ENCODE measurements at regions not wholly inside any gene's neighbourhood (a gene's known extent, or its start where the extent isn't known, plus 50 kb on each side); places are given as distances from the start of the nearest gene placed in this dataset.

DNA sequence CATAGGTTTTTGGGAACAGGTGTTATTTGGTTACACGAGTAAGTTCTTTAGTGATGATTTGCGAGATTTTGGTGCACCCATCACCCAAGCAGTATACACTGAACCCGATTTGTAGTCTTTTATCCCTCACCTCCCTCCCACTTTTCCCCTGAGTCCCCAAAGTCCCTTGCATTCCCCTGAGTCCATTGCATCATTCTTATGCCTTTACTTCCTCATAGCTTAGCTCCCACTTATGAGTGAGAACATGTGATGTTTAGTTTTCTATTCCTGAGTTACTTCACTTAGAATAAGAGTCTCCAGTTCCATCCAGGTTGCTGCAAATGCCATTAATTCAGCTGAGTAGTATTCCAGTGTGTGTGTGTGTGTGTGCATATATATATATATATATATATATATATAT lies 97.2 kb upstream of the EDNRB start:
- Mint-ChIP-seq H3K36me3 (ENCODE audit: low read depth) (no peaks in the 10 kb centered on the region), H3K9me3 (no peaks in the 10 kb centered on the region), H3K4me3 (no peak overlapping the region), H3K27ac (no peak overlapping the region), H3K27me3 (peaks cover 2% of the 10 kb centered on the region), H3K4me1 (ENCODE audit: low read depth) (no peaks in the 10 kb centered on the region)
- no peak for DNase-seq

DNA sequence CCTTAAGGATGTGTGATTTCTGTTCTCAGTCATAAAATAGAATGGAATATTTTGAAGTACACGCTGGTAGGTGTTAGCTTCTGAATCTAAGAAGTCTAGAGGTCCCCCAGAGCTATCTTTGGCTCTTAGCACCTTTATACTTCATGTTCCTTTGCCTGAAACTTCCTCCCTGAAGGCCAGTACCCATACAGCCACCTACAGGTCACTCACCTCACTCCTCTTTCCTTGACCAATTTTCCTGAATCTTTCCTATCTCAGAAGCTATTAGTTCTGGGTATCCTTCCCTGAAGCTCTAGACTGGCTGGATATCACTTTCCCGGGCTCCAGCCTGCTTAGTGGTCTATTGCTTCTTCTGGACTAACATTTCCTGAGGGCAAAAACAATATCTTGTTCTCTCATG lies 93.4 kb upstream of the EDNRB start:
- Mint-ChIP-seq H3K27ac (no peak overlapping the region), H3K4me1 (ENCODE audit: low read depth) (no peaks in the 10 kb centered on the region), H3K36me3 (ENCODE audit: low read depth) (no peaks in the 10 kb centered on the region), H3K9me3 (no peaks in the 10 kb centered on the region), H3K27me3 (peaks cover 4% of the 10 kb centered on the region), H3K4me3 (no peak overlapping the region)
- no peak for DNase-seq

DNA sequence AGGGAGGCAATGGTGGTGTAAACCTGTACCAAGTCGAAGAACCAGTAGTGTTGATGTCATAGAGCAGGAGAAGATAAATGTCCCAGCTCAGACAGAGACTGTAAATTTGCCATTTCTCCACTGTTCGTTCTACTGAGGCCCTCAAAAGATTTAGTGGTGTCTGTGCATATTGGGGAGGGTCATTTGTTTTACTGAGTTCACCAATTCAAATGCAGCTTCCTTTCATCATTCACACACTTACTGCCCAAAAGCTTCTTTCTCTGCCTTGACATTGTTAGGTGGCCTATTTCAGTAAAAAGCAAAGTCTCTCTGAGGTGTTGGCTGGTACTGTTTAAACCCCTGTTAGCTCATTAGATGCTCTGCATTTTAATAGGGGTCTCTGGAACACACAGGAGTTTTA lies 86.2 kb upstream of the EDNRB start:
- no peaks in the 10 kb centered on the region for H3K4me1 Mint-ChIP-seq (ENCODE audit: low read depth)
- H3K36me3 Mint-ChIP-seq (ENCODE audit: low read depth): no peaks in the 10 kb centered on the region
- peaks cover 3% of the 10 kb centered on the region for H3K27me3 Mint-ChIP-seq

DNA sequence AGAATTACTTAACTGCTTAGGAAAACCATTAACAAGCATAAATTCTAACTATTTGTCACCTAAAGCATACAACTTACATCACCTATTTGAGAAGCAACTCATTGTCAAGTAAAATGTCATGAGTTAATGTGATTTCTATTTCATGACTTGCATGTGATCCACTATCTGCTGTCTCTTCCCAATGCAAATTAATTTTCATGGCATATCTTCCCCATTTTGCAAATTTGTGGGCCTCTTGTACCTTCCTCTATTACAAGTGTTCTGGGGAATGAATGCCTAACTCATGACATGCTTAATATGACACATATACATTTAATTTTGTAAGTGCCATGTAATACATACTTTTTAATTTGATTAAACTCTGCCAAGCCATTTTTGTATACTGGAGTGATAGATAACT lies 81.1 kb upstream of the EDNRB start:
- no peak for DNase-seq
- H3K27ac Mint-ChIP-seq: no peak overlapping the region
- H3K36me3 Mint-ChIP-seq (ENCODE audit: low read depth): no peaks in the 10 kb centered on the region
- peaks cover 10% of the 10 kb centered on the region for H3K27me3 Mint-ChIP-seq
- no peaks in the 10 kb centered on the region for H3K4me1 Mint-ChIP-seq (ENCODE audit: low read depth)
- peaks cover 10% of the 10 kb centered on the region for H3K9me3 Mint-ChIP-seq
- no peak overlapping the region for H3K4me3 Mint-ChIP-seq

More for the DNA sequence above, 86.2 kb upstream of the EDNRB start:
- no peak overlapping the region for H3K4me3 Mint-ChIP-seq
- no peak overlapping the region for H3K27ac Mint-ChIP-seq
- DNase-seq: no peak
- H3K9me3 Mint-ChIP-seq: peaks cover 6% of the 10 kb centered on the region

DNA sequence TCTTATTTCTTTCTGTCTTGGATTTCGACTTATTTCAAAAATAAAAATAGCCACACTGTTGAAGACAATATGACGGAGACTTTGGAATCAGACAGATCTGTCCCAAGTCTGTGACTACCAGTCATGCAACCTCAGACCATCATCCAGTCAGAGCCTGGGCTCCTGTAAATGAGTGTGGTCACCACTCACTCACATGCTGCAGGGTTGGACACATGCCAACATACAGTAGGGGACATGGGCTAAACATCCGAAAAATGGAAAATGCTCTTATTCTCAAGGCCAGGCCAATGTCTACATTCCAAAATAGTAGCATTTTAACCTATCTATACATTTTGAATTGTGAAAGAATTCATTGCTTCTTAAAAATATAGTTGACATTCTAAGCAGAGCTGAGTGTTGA lies 75.5 kb upstream of the EDNRB start:
- H3K36me3 Mint-ChIP-seq (ENCODE audit: low read depth): no peaks in the 10 kb centered on the region
- peaks cover 7% of the 10 kb centered on the region for H3K27me3 Mint-ChIP-seq
- DNase-seq: no peak
- no peaks in the 10 kb centered on the region for H3K4me1 Mint-ChIP-seq (ENCODE audit: low read depth)
- no peak overlapping the region for H3K27ac Mint-ChIP-seq
- H3K4me3 Mint-ChIP-seq: no peak overlapping the region
- H3K9me3 Mint-ChIP-seq: peaks cover 4% of the 10 kb centered on the region

DNA sequence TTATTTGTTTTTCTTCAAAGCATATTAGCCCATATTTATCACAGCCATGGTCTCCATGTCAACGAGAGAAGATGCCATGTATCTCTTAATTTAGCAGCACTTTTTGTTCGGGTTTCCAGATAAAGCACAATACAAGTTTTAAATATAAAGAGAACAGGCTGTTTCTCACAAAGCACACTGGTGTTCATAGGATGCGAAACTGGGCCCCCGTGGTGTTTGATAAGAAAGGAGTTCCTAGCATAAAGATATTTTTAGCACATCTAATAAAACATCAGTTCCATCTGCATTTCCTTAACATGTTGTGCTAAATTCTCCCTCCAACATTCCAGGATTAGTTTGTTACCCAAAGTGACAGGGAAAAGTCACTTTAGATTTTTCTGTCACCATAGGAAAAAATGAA lies 72.4 kb upstream of the EDNRB start:
- Mint-ChIP-seq H3K4me1 (ENCODE audit: low read depth) (no peaks in the 10 kb centered on the region), H3K9me3 (peaks cover 4% of the 10 kb centered on the region), H3K4me3 (no peak overlapping the region), H3K36me3 (ENCODE audit: low read depth) (no peaks in the 10 kb centered on the region), H3K27me3 (peaks cover 16% of the 10 kb centered on the region), H3K27ac (no peak overlapping the region)
- DNase-seq: no peak

DNA sequence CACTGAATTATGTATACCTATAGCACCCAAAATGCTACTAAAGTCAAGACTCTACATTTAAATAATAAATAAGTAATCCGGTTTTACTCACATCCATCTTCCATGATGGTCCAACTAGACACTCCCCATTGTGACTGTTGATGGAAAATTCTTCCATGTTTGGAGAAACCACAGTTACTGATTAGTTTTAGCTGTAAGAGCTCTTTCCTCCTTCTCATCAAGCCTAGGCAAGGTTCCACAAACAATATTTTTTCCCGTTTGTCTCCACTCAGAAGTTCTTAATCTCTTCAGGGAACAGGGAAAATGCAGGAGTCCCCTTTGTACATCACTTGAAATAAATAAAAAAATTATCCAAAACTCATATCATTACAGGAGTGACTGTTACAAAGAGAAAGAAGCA lies 70.7 kb upstream of the EDNRB start:
- Mint-ChIP-seq H3K36me3 (ENCODE audit: low read depth) (no peaks in the 10 kb centered on the region), H3K9me3 (no peaks in the 10 kb centered on the region), H3K4me1 (ENCODE audit: low read depth) (no peaks in the 10 kb centered on the region), H3K27me3 (peaks cover 11% of the 10 kb centered on the region), H3K27ac (no peak overlapping the region), H3K4me3 (no peak overlapping the region)
- DNase-seq: no peak

DNA sequence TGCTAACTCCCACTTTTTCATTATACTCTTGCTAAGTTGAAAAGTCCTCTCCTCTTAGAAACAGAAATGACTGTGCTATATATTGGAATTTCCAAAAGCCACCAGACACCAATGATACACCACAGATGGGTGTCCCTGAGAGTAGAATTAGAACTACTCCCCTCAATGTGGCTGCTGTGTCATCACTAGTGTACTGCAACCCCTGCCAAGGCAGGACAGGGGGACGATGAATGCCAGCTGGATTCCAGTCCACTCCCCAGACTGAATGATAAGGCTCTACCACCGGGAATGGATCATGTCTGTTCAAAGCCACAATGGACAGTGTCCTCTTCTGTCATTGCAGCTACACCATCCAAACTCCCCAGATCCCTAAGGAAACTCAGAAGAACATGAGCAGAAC lies 69.7 kb upstream of the EDNRB start:
- no peak overlapping the region for H3K27ac Mint-ChIP-seq
- H3K27me3 Mint-ChIP-seq: peaks cover 11% of the 10 kb centered on the region
- no peaks in the 10 kb centered on the region for H3K4me1 Mint-ChIP-seq (ENCODE audit: low read depth)
- H3K4me3 Mint-ChIP-seq: no peak overlapping the region
- no peak for DNase-seq
- H3K36me3 Mint-ChIP-seq (ENCODE audit: low read depth): no peaks in the 10 kb centered on the region
- H3K9me3 Mint-ChIP-seq: no peaks in the 10 kb centered on the region

DNA sequence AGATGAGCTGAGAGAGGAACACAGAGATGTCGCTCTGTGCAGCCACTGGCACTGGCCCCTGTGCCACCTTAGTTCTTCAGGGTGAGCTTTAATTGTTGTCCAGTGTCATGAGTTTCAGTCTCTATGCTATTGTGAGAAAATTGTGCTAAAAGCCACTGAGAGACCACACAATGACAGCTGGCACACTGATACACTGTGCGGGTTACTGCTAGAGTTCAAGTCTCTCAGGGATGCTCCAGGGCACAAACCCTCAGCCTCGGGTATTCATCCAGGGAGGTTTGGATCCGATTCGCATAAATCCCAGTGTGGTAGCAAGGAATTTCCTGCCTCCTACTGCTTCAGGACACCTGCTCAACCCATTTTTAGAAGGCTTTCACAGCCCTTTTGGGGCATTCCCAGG lies 68.1 kb upstream of the EDNRB start:
- no peaks in the 10 kb centered on the region for H3K9me3 Mint-ChIP-seq
- no peak overlapping the region for H3K27ac Mint-ChIP-seq
- peaks cover 11% of the 10 kb centered on the region for H3K27me3 Mint-ChIP-seq
- H3K36me3 Mint-ChIP-seq (ENCODE audit: low read depth): no peaks in the 10 kb centered on the region
- no peaks in the 10 kb centered on the region for H3K4me1 Mint-ChIP-seq (ENCODE audit: low read depth)
- H3K4me3 Mint-ChIP-seq: no peak overlapping the region
- DNase-seq: no peak

DNA sequence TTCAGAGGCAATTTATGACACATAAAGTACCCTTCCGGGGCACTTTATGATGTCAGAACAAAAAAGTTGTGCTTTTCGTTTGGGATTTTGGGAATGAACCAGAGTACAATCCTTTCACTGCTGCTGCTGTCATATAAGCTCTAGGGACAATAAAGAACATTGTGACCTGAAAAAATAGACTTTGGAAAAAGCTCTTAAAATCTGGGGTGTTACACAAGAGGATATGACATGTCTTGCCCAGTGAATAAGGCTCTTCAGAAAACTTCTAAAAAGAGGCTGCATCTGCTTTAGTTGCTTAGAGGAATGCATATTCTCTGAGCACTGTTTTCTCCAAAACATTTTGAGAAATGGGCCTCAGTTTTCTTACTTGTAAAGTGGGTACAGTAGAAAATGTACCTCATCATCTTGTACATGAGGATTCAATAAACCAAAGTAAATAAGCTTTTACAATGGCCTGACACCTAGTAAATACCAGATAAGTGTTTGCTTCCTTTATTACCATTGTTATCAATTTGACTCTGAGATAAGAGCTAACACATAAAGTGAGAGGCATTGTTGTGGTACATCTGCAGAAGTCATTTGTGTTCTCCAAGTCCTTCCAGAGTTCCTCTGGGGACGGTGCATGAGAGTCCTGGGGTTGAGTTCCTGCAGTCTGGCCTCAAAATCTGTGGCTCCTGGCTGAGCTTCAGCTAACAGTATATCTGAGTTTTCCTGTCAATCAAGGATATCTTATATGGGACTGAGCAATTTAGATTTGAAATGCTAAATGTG lies 67.4 kb upstream of the EDNRB start:
- H3K9me3 Mint-ChIP-seq: no peaks in the 10 kb centered on the region
- no peaks in the 10 kb centered on the region for H3K36me3 Mint-ChIP-seq (ENCODE audit: low read depth)
- H3K27ac Mint-ChIP-seq: no peak overlapping the region
- H3K4me1 Mint-ChIP-seq (ENCODE audit: low read depth): no peaks in the 10 kb centered on the region
- H3K27me3 Mint-ChIP-seq: peaks cover 11% of the 10 kb centered on the region
- no peak for DNase-seq
- H3K4me3 Mint-ChIP-seq: no peak overlapping the region

DNA sequence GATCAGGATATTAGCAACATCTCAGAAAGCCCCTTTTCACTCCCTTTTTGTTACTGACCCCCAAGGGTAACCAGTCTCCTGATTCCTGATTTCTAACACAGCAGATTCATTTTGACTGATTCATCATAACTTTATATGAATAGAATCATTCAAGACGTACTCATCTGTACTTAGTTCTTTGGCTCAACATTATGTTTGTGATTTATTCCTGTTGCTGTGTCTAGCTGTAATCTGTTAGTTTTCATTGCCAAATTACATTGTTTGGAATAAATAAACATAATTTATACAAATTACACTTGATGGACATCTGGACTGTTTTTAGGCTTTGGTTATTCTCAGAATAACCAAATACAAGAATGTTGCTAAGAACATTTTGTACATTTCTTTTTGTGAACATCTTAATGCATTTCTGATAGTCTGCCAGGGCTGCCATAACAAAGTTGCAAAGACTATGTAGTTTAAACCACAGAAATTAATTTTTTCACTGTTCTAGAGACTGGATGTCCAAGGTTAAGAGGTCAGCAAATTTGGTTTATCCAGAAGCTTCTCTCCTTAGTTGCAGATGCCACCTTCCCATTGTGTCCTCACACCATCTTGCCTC lies 62.8 kb upstream of the EDNRB start:
- Mint-ChIP-seq H3K27ac (no peak overlapping the region), H3K4me3 (no peak overlapping the region), H3K27me3 (peaks cover 3% of the 10 kb centered on the region), H3K4me1 (ENCODE audit: low read depth) (no peaks in the 10 kb centered on the region), H3K36me3 (ENCODE audit: low read depth) (no peaks in the 10 kb centered on the region), H3K9me3 (no peaks in the 10 kb centered on the region)
- DNase-seq: no peak

DNA sequence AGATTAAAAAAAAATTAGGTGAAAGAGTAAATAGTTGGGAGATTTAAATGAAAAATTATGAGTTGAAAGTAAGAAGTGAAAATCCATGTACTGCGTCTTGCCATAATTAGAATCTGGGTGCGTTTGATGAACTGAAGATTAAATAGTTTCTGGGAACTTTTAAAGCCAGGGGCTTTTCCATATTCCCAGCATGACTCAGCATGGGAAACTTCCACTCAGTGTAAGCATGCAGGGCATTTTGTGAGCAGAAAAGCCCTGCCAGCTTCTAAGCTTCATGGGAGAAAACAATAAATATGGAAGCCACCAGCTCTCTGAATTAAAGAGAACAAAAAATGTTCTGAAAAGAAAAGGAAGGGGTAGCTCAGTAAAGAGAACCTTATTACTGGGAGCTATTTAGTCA lies 62.0 kb upstream of the EDNRB start:
- Mint-ChIP-seq H3K9me3 (no peaks in the 10 kb centered on the region), H3K27ac (no peak overlapping the region), H3K27me3 (no peaks in the 10 kb centered on the region), H3K36me3 (ENCODE audit: low read depth) (no peaks in the 10 kb centered on the region), H3K4me1 (ENCODE audit: low read depth) (no peaks in the 10 kb centered on the region), H3K4me3 (no peak overlapping the region)
- DNase-seq: no peak

DNA sequence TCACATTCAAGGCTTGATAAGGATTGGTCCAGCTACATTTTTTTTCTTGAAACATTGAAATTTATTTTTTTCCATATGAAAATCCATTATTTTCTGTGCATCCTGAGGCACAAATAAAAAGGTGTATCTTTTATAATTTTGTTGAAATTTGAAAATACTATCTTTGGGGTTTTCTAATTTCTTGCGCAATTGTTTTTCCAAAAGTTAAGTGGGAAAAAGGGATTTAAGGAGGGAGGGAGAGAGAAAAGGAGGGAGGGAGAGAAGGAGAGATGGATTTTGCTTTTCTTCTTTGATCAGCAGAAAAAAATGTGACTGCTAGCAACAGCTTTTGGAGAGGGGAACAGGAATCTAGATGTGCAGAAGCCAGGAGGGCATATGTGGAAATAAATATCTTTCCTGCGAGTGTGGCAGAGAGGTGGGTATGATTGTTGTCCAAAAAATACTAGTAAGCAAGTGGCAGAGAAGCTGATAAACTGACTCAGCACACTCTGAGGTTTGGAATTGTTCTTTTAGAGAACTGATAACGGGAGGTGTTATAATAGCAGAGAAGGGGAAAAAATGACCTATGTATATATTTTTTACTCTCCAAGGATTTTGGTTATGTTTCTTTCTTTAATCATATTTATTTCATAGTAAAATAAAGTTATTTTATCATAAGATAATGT lies 61.2 kb upstream of the EDNRB start:
- Mint-ChIP-seq H3K4me3 (no peak overlapping the region), H3K9me3 (peaks cover under 1% of the 10 kb centered on the region), H3K36me3 (ENCODE audit: low read depth) (no peaks in the 10 kb centered on the region), H3K27me3 (no peaks in the 10 kb centered on the region), H3K27ac (no peak overlapping the region), H3K4me1 (ENCODE audit: low read depth) (no peaks in the 10 kb centered on the region)
- no peak for DNase-seq

DNA sequence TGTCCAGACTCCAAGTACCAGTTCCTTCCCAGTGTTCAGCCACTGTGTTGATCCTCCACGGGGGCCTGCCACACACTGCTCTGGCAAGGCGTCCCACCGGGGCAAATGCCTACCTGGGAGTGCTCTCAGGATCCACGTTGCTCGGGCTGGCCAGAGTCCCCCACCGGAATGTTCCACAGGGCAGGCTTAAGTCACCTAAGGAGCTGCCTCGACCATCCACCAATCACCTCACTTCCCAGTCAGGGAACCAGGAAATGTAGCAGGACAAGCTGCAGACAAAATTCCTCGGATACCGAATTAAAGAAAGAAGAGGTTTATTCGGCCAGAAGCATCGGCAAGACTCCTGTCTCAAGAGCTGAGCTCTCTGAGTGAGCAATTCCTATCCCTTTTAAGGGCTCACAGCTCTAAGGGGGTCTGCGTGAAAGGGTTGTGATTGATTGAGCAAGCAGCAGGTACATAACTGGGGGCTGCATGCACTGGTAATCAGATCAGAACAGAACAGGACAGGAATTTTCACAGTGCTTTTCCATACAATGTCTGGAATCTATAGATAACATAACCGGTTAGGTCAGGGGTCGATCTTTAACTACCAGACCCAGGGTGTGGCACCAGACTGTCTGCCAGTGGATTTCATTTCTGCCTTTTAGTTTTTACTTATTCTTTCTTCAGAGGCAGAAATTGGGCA lies 56.9 kb upstream of the EDNRB start:
- H3K27me3 Mint-ChIP-seq: no peaks in the 10 kb centered on the region
- peaks cover 2% of the 10 kb centered on the region for H3K9me3 Mint-ChIP-seq
- no peaks in the 10 kb centered on the region for H3K36me3 Mint-ChIP-seq (ENCODE audit: low read depth)
- H3K4me3 Mint-ChIP-seq: no peak overlapping the region
- H3K27ac Mint-ChIP-seq: no peak overlapping the region
- no peaks in the 10 kb centered on the region for H3K4me1 Mint-ChIP-seq (ENCODE audit: low read depth)
- DNase-seq: no peak

DNA sequence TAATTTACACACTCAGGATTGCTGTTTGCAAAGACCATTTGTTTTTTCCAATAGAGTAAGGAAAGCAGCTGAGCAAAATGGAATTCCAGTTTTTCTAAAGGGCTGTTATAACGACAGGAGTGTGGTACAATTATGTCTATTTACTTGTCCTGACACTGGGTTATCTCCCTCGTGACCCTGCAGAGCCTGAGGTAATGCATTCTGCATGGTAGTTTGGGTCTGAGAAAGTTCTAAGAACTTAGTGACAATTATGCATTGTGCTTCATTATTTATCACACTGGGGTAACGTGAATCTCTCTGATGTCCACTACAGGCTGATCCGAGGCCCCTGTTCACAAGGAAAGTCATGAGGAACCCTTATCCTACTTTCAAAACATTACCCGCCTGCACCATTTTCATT lies 50.7 kb upstream of the EDNRB start:
- no peak overlapping the region for H3K27ac Mint-ChIP-seq

More for the DNA sequence above, 50.7 kb upstream of the EDNRB start:
- Mint-ChIP-seq H3K4me3 (no peak overlapping the region), H3K4me1 (ENCODE audit: low read depth) (no peaks in the 10 kb centered on the region), H3K9me3 (no peaks in the 10 kb centered on the region), H3K27me3 (no peaks in the 10 kb centered on the region), H3K36me3 (ENCODE audit: low read depth) (no peaks in the 10 kb centered on the region)
- DNase-seq: no peak

Data from activated T-cell treated with anti-CD3 and anti-CD28 coated beads, Interleukin-2, amount 50 U/mL, for 24 hours (primary cell).